Adrenal gland (tissue), 5 donors: ENCODE measurements at regions not wholly inside any gene's neighbourhood (a gene's known extent, or its start where the extent isn't known, plus 50 kb on each side); places are given as distances from the start of the nearest gene placed in this dataset.
"Not testable (repeated sequence)": the region's sequence is repeated elsewhere in the genome, so short reads cannot be mapped to it uniquely, and the experiment has no call there.

ENCODE experiments used
- CTCF ChIP-seq, 6 experiments: fragments of 450-650 bp in 4 of 6; fragments of 200-600 bp in 2 of 6; sonication (generic) in 1 of 6; IDR thresholded peaks; 1 replicate in 5 of 6; 2 replicates in 1 of 6; pipeline versions ENCODE4 v1.5.1 to v1.8.0; 2016 to 2021; ENCODE audit warnings: antibody characterized with exemption in 6 of 6, mild to moderate bottlenecking in 2 of 6, moderate library complexity in 1 of 6
- POLR2A ChIP-seq, 2 donors: fragments of 450-650 bp; IDR thresholded peaks; one replicate each; pipeline ENCODE4 v1.6.1; 2017; ENCODE audit warnings: antibody characterized with exemption in 2 of 2, mild to moderate bottlenecking in 2 of 2, moderate library complexity in 1 of 2
- donor health status: DM: no; HTN: no; CAD: no.

- not testable (repeated sequence) for TF ChIP-seq CTCF, POLR2A (IDR thresholded peaks at IDR 0.05)
Observed at GRCh38 chr9:62880971-62881370, 1691.1 kb downstream of the SPATA31A7 start.
